Esophagus muscularis mucosa (tissue), 3 donors: ENCODE measurements at regions not wholly inside any gene's neighbourhood (a gene's known extent, or its start where the extent isn't known, plus 50 kb on each side); places are given as distances from the start of the nearest gene placed in this dataset.
"Not testable (repeated sequence)": the region's sequence is repeated elsewhere in the genome, so short reads cannot be mapped to it uniquely, and the experiment has no call there.

ENCODE experiments used
- EP300 ChIP-seq: sonication (generic); formaldehyde crosslinking; IDR thresholded peaks from one replicate; pipeline ENCODE4 v1.6.1; 2017; ENCODE audit warnings: antibody characterized with exemption
- TF ChIP-seq, protein P1 (sequence below), 3 experiments: fragments of 200-600 bp in 2 of 3; fragments of 450-650 bp in 1 of 3; sonication (generic) in 2 of 3; IDR thresholded peaks; one replicate each; pipeline ENCODE4 v1.5.1; 2017 to 2019; ENCODE audit warnings: antibody characterized with exemption in 3 of 3, mild to moderate bottlenecking in 2 of 3, moderate library complexity in 1 of 3

DNA sequence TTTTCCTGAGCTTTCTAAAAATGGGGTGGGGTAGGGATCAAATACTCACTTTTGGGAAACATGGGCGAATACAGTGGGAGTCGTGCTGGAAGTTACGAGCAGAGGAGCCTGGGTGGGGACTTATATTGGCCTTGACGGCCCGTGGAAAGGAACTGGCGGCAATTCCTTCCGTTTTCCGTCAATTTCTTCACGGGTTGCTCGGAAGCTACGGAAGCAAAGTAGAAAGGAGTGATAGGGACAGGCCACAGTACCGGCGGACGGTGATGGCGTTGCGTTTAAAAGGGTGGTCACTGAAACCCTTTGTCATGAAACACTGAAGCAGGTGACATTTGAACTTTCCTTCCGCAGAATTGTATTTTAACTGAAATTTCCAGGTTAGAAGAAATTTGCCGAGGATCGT is 505.0 kb downstream of the PRIM2 start:
- TF ChIP-seq, protein P1, sequence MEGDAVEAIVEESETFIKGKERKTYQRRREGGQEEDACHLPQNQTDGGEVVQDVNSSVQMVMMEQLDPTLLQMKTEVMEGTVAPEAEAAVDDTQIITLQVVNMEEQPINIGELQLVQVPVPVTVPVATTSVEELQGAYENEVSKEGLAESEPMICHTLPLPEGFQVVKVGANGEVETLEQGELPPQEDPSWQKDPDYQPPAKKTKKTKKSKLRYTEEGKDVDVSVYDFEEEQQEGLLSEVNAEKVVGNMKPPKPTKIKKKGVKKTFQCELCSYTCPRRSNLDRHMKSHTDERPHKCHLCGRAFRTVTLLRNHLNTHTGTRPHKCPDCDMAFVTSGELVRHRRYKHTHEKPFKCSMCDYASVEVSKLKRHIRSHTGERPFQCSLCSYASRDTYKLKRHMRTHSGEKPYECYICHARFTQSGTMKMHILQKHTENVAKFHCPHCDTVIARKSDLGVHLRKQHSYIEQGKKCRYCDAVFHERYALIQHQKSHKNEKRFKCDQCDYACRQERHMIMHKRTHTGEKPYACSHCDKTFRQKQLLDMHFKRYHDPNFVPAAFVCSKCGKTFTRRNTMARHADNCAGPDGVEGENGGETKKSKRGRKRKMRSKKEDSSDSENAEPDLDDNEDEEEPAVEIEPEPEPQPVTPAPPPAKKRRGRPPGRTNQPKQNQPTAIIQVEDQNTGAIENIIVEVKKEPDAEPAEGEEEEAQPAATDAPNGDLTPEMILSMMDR (IDR thresholded peaks at IDR 0.05) = not testable (repeated sequence)
- TF ChIP-seq EP300 = not testable (repeated sequence)
